HCT116 (cell line): ENCODE measurements at regions not wholly inside any gene's neighbourhood (a gene's known extent, or its start where the extent isn't known, plus 50 kb on each side); places are given as distances from the start of the nearest gene placed in this dataset.

ENCODE experiments used
- ATAC-seq: fragments of 200-7000 bp; cut with Tn5 transposase; 2 replicates; pipeline ENCODE4 v1.9.1; 2020; ENCODE audit warnings: mild to moderate bottlenecking, moderate library complexity
- BruUV-seq: library from RNA; stranded (reverse); fragments of 400-500 nt; replicated peaks from 2 replicates; lab custom pipeline; 2021; lab: Mats Ljungman, UMichigan
- CTCF ChIA-PET: fragments of 300-600 bp; sonication (Branson Sonifier 250); formaldehyde crosslinking; loops from one replicate; lab custom pipeline; 2021; ENCODE audit warnings: antibody characterized with exemption; lab: Charles Lee
- POLR2A ChIA-PET: fragments of 300-600, 350-600 bp; sonication (Branson Sonifier 250); formaldehyde crosslinking; loops from one replicate; lab custom pipeline; 2021; ENCODE audit warnings: antibody characterized with exemption; lab: Charles Lee
- RAD21 ChIA-PET, 2 experiments: fragments of 300-600 bp; sonication (Branson Sonifier 250); formaldehyde crosslinking; loops; one replicate each; lab custom pipeline; 2023; ENCODE audit warnings: low total read pairs in 2 of 2; ENCODE audit not compliant: uncharacterized antibody in 2 of 2, unreplicated experiment in 2 of 2, low non-redundant PET in 1 of 2; lab: Charles Lee
- DNase-seq: peaks from one replicate; pipeline ENCODE4 v3.0.0-alpha.2; 2010; ENCODE audit warnings: low read depth, low spot score
- H2AFZ ChIP-seq: fragments of 200-600 bp; shearing (Covaris generic), sonication (generic); 2 replicates; pipeline ENCODE4 v1.6.1; 2017; ENCODE audit warnings: low read depth, mixed run types, mixed read lengths, antibody characterized with exemption, low read length; ENCODE audit not compliant: poor library complexity, severe bottlenecking
- H3K27ac ChIP-seq: 2 replicates; pipeline ENCODE4 v1.5.1; 2012; ENCODE audit warnings: low read depth, low read length
- H3K27me3 ChIP-seq: fragments of 200-600 bp; sonication (generic); 2 replicates; pipeline ENCODE4 v1.6.1; 2016; ENCODE audit warnings: mixed run types, low read length, mixed read lengths; ENCODE audit not compliant: insufficient read depth
- H3K36me3 ChIP-seq, 2 experiments: fragments of 200-500 bp in 1 of 2; fragments of 200-600 bp in 1 of 2; sonication (Bioruptor generic) in 1 of 2; sonication (generic) in 1 of 2; 2 replicates each; pipeline versions ENCODE4 v1.5.1 to v1.6.1; 2014 to 2016; ENCODE audit warnings: low read length in 2 of 2, inconsistent platforms in 1 of 2, mixed read lengths in 1 of 2, mixed run types in 1 of 2; ENCODE audit not compliant: insufficient read depth in 2 of 2, control insufficient read depth in 1 of 2
- H3K4me1 ChIP-seq, 2 experiments: fragments of 200-600 bp in 1 of 2; sonication (generic) in 1 of 2; 2 replicates each; pipeline versions ENCODE4 v1.5.1 to v1.6.1; 2012 to 2017; ENCODE audit warnings: low read length in 2 of 2, inconsistent platforms in 1 of 2, mild to moderate bottlenecking in 1 of 2, mixed read lengths in 1 of 2, mixed run types in 1 of 2, moderate library complexity in 1 of 2; ENCODE audit not compliant: insufficient read depth in 2 of 2, control insufficient read depth in 1 of 2
- H3K4me2 ChIP-seq: fragments of 200-600 bp; sonication (generic); 2 replicates; pipeline ENCODE4 v1.6.1; 2017; ENCODE audit warnings: mixed run types, low read length, mixed read lengths
- H3K4me3 ChIP-seq, 2 experiments: fragments of 200-600 bp in 1 of 2; sonication (generic) in 1 of 2; replicated peaks in 1 of 2; 2 replicates each; pipeline ENCODE4 v1.5.1; 2011 to 2016; ENCODE audit warnings: low read length in 2 of 2, control low read depth in 1 of 2, low read depth in 1 of 2, mild to moderate bottlenecking in 1 of 2, mixed read lengths in 1 of 2, mixed run types in 1 of 2
- H3K79me2 ChIP-seq: fragments of 200-600 bp; sonication (generic); 2 replicates; pipeline ENCODE4 v1.6.1; 2017; ENCODE audit warnings: mild to moderate bottlenecking, mixed run types, low read length, moderate library complexity, mixed read lengths; ENCODE audit not compliant: insufficient read depth
- H3K9ac ChIP-seq: fragments of 200-600 bp; sonication (generic); 2 replicates; pipeline ENCODE4 v1.6.1; 2016; ENCODE audit warnings: low read length, mixed read lengths
- H3K9me2 ChIP-seq: fragments of 200-600 bp; sonication (generic), shearing (Covaris generic); 2 replicates; pipeline ENCODE4 v1.6.1; 2017; ENCODE audit warnings: mixed run types, mild to moderate bottlenecking, moderate library complexity; ENCODE audit not compliant: insufficient read depth
- H3K9me3 ChIP-seq, 2 experiments: fragments of 200-500 bp in 1 of 2; fragments of 200-600 bp in 1 of 2; sonication (Bioruptor generic) in 1 of 2; sonication (generic) in 1 of 2; 2 replicates each; pipeline ENCODE4 v1.6.1; 2014 to 2017; ENCODE audit warnings: low read length in 2 of 2, mixed read lengths in 2 of 2, inconsistent platforms in 1 of 2, low read depth in 1 of 2, mild to moderate bottlenecking in 1 of 2, mixed run types in 1 of 2, moderate library complexity in 1 of 2; ENCODE audit not compliant: control insufficient read depth in 1 of 2, insufficient read depth in 1 of 2
- H4K20me1 ChIP-seq: fragments of 200-600 bp; sonication (generic), shearing (Covaris generic); 2 replicates; pipeline ENCODE4 v1.6.1; 2017; ENCODE audit warnings: mixed run types, mild to moderate bottlenecking, moderate library complexity; ENCODE audit not compliant: insufficient read depth
- ATF3 ChIP-seq: IDR thresholded peaks from 2 replicates; pipeline ENCODE4 v1.6.1; 2012
- ELF1 ChIP-seq: IDR thresholded peaks from 2 replicates; pipeline ENCODE4 v1.6.1; 2012; ENCODE audit warnings: low read depth, borderline replicate concordance
- FOSL1 ChIP-seq: IDR thresholded peaks from 2 replicates; pipeline ENCODE4 v1.6.1; 2012; ENCODE audit warnings: low read depth
- MAX ChIP-seq: IDR thresholded peaks from 2 replicates; pipeline ENCODE4 v1.6.1; 2012
- RAD21 ChIP-seq: IDR thresholded peaks from 2 replicates; pipeline ENCODE4 v1.6.1; 2012; ENCODE audit warnings: low read depth, mild to moderate bottlenecking
- SIN3A ChIP-seq: IDR thresholded peaks from 2 replicates; pipeline ENCODE4 v1.6.1; 2012; ENCODE audit warnings: low read depth
- SP1 ChIP-seq: IDR thresholded peaks from 2 replicates; pipeline ENCODE4 v1.6.1; 2012; ENCODE audit warnings: low read depth
- SRF ChIP-seq: IDR thresholded peaks from 2 replicates; pipeline ENCODE4 v1.6.1; 2012; ENCODE audit warnings: low read depth
- TCF7L2 ChIP-seq: IDR thresholded peaks from 2 replicates; pipeline ENCODE4 v1.7.0; 2011; ENCODE audit warnings: borderline replicate concordance, inconsistent platforms; ENCODE audit not compliant: insufficient read depth, insufficient read length; ENCODE audit errors: extremely low read depth
- ZFX ChIP-seq: fragments of 450-650 bp; IDR thresholded peaks from 2 replicates; pipeline ENCODE4 v1.6.1; 2017
- ZNF274 ChIP-seq: fragments of 200-500 bp; sonication (Bioruptor generic); IDR thresholded peaks from 2 replicates; pipeline ENCODE4 v1.6.1; 2014; ENCODE audit warnings: mild to moderate bottlenecking, low read depth, low read length, inconsistent platforms
- intact Hi-C: fragments of 100-400 bp; cut with micrococcal nuclease; formaldehyde crosslinking; loops from 2 replicates; pipeline ENCODE4 v1.10.0; 2022

GRCh38 chr11:80144897-80145594 lies 704.2 kb upstream of the TENM4 start (continued):
- TF ChIP-seq MAX (no peak), ELF1 (no peak), RAD21 (no peak)
- TF ChIP-seq, all 23 proteins: peak for 0

- no peak overlapping the region for H3K27ac ChIP-seq
- TF ChIP-seq MAX: no peak
- TF ChIP-seq SIN3A: no peak
- no peak for TF ChIP-seq ZNF274
- no peak for TF ChIP-seq ZFX
- TF ChIP-seq ATF3: no peak
- TF ChIP-seq TCF7L2: no peak
- TF ChIP-seq SP1: no peak
- TF ChIP-seq FOSL1: no peak
- no peak for TF ChIP-seq SRF
- intact Hi-C loops: no loop called here
- DNase-seq (no peak), ATAC-seq (no peak)
- H3K4me2 ChIP-seq: no peak overlapping the region
- no peaks in the 10 kb centered on the region for H3K4me1 ChIP-seq
- no peaks in the 10 kb centered on the region for H3K9me2 ChIP-seq
- RAD21 ChIA-PET: no interaction called here
- CTCF ChIA-PET: no interaction called here
- no peaks in the 10 kb centered on the region for H4K20me1 ChIP-seq
- H3K9me3 ChIP-seq: peaks cover 0 to 21% of the 10 kb centered on the region in 2 experiments; a peak in 1 of 4 replicates
- POLR2A ChIA-PET: no interaction called here
- no peaks in the 10 kb centered on the region for H3K79me2 ChIP-seq
- no peak overlapping the region for H2AFZ ChIP-seq
- H3K9ac ChIP-seq: no peak overlapping the region
- H3K36me3 ChIP-seq: no peaks in the 10 kb centered on the region
- no peak overlapping the region for H3K4me3 ChIP-seq
- no peaks in the 10 kb centered on the region for H3K27me3 ChIP-seq
- no TSS peak for BruUV-seq
Observed at GRCh38 chr11:80136991-80137390, 696.2 kb upstream of the TENM4 start.
